Stimulated activated naive CD8-positive, alpha-beta T cell treated with anti-CD3 and anti-CD28 coated beads, Interleukin-15, Interleukin-2, amounts not matched to agents 100 U/mL and 50 U/mL, for 24 hours (primary cell): ENCODE measurements at regions not wholly inside any gene's neighbourhood (a gene's known extent, or its start where the extent isn't known, plus 50 kb on each side); places are given as distances from the start of the nearest gene placed in this dataset.

Experiments used
- ATAC-seq: fragments of 150-1000 bp; cut with Tn5 transposase; one replicate; pipeline ENCODE4 v1.10.0; 2021
- DNase-seq: peaks from one replicate; pipeline ENCODE4 v3.0.0; 2021

GRCh38 chr10:4775808-4776207, 50.2 kb upstream of the AKR1E2 start:
- DNase-seq (no peak), ATAC-seq (peak; percentile 69)

- DNase-seq (no peak), ATAC-seq (no peak)
These were observed 53.8 kb upstream of the AKR1E2 start for GRCh38 chr10:4772202-4772570.

DNA sequence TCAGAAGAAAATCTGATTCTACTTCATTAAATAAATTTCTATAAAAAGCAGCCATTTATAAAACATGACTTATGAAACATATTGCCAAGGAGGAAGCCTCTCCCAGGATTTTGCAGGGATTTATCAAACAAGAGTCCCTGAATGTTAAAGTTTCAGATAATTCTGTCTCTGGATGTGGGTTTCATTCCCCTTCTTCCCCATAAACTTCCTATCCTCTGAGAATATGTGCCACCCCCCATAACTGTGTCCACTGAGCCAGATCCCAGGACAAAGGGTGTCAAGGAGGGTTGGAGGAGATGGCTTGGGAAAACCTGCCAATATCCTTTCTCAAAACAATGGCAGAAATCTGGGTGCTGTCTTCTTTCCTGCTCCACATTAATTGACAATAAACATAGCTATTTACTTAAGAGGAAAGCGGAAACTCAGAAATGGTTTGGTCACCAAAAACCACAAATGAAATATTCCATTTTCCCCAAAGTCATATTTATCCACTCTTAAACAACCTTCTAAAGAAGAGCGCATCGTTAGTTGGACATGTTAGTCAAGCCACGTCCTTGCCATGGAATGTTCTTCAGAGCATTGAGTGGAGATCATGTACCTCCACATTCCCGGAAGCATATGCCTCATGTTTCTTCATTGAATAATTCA, 54.3 kb upstream of the AKR1E2 start:
- DNase-seq = no peak
- ATAC-seq = no peak

GRCh38 chr10:4770801-4771553, 55.0 kb upstream of the AKR1E2 start:
- ATAC-seq (no peak), DNase-seq (no peak)

DNA sequence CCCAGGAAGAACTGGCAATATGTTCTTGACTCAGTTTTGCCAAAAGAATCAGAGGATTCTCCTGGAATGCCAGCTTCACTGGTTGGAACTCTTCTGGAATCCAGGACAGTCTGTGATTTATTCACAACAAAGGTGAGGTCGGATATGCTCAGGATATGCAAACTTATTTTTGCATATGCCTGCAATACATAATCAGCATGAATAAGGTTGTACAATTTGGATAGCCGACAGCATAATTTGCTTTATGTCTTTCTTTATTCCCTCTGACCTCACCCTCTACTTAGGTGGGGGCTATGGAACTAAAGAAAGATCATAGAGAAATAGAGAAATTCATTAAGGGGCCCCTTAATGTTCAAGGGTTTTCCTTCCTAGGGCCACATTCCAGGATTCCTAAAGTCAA, 57.6 kb upstream of the AKR1E2 start:
- no peak for DNase-seq
- no peak for ATAC-seq

GRCh38 chr10:4767033-4767814, 58.8 kb upstream of the AKR1E2 start:
- DNase-seq = no peak
- no peak for ATAC-seq

DNA sequence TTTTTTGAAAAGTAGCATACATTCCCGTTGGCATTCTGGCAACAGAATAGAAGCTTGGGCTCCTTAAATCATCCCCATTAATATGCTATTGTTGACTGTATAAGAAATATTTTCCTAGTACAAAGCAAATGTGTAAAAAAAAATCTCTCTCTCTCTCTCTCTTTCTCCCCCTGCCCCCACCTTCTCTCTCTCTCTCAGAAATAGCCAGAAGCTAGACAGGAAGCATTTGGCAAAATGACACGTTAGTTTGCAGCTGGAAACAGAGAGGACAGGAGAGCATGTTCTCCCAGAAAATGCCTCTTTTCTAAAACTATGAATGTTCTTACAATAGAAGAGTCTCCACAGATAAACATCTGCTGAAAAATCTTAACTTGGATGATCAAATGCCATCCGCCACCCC, 59.6 kb upstream of the AKR1E2 start:
- DNase-seq = no peak
- no peak for ATAC-seq

GRCh38 chr10:4765428-4765827, 60.6 kb upstream of the AKR1E2 start:
- ATAC-seq (no peak), DNase-seq (no peak)

DNA sequence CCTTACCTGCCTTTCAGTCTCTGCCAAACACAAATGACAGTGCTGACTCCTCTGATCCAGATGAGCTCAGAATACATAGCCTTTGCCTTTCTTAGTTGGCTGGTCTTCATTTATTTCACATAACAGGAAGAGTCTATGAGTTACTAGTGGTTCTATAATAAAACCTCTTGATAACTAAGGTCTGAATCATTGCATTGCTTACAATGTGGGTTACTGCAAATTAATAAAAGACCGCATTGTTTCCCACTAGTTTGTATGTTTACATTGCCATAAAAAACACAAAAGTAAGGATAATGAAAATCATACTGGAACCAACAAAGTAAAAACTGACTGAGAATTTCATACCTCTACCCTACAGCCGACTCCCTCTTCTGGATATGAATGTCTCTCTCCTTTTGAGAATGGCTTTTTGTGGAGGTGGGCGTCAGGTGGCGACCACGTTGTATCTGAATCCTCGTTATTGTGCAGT, 62.0 kb upstream of the AKR1E2 start:
- ATAC-seq = no peak
- DNase-seq = no peak

GRCh38 chr10:4763513-4763912, 62.5 kb upstream of the AKR1E2 start:
- DNase-seq = no peak
- ATAC-seq = no peak

DNA sequence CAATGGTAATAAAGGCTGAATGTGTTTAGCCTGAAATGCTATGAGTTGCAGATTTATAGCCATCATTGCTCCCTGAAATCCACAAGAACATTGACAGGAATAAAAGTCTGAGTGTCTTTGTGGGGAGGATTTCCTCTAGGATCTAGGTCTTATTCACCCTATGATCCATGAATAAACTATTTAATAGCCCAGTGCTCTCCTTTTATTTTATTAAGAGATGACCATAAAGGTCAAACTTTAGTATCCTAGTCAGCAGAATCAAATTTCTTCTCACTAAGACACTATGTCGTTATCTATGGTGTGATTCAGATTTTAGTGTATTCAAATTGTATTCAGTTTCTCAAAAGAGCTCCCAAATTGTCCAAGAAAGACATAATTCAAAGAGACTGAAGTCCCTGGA, 67.8 kb upstream of the AKR1E2 start:
- DNase-seq = no peak
- no peak for ATAC-seq

DNA sequence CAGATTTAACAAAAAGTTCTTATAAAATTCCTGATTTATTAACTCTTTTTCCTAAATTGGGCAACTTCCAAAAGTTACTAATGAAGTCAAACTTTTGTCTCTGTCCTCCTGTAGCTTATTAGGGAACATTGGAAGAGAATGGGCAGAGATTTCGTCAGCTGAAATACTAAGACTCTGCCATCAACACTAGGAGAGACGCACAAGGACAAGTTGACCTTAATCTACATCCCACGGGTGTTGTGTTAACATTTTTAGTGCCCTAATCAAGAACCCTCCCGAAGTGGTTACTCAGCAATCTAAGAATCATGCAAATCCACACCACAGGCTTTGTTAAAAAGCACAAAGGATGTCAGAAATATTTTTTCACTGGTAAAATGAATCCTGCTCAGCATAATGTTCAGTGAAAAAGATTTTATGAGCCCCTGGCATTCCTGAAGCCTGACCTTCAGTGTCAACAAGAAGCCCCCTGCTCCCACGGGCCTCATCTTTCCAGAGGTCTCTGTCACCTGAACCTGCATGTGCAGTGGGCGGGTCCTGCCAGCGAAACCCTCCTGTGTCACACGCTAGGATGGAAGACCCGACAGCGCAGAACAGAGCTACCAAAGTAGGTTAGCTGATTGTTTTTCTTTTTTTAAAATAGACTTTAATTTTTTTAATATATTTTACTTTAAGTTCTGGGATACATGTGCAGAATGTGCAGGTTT, 70.6 kb upstream of the AKR1E2 start:
- ATAC-seq (no peak), DNase-seq (no peak)

- ATAC-seq = no peak
These were observed 71.9 kb upstream of the AKR1E2 start for GRCh38 chr10:4754143-4754542.

GRCh38 chr10:4751211-4751610, 74.8 kb upstream of the AKR1E2 start:
- no peak for DNase-seq
- no peak for ATAC-seq

More at GRCh38 chr10:4754143-4754542, 71.9 kb upstream of the AKR1E2 start:
- no peak for DNase-seq

GRCh38 chr10:4749271-4749574, 76.8 kb upstream of the AKR1E2 start:
- ATAC-seq (no peak), DNase-seq (no peak)

DNA sequence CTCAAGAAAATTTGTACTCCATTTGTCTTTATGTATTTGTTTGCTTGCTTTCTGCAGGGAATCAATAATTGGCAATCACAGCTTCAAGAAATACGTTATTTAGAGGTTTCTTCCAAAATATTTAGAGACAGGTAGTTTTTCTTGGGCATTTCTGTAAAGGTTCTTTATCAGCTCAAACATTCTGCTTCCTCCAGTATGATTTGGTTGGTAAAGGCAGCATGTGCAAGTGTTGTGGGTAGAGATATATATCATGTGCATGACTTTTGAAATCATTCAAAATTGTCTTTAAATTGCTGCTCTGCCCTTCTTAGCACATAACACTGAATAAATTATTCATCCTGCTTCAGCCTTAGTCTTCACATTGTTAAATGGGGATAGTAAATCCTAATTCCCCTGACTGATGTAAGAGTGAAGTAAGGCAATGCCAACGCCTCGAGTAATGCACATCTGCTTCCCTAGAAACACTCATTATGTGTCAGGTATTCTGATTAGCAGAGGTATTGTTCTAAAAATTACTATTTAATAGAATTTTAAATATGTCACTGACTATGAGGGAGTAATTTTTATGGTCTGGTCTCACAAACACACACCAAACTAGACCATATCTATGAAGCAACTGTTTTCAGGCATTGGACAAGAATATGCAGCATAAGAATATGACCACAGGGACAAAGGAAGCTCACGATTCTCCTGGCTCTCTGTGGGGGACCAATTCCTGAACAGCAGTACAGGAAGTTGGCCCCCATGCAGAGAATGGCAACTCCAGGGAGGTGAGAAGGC, 77.3 kb upstream of the AKR1E2 start:
- DNase-seq (no peak), ATAC-seq (no peak)

DNA sequence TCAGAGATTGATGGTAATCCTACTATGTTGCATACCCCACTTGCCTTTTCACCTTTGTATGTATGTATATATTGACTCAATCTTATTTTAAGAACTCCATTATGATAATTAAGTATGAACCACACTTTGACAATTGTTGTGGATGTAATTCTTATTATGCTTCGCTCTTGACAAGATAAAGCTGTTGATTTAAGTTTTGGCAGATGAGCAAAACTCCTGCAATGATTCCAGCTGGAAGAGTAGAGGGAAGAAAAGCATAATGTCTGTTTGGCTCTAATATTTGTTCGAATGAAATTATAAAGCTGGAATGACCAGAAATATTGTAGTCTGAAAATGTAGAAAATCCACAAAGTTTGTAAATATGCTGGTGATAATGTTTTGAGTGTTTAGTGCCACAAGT, 83.8 kb upstream of the AKR1E2 start:
- no peak for ATAC-seq
- DNase-seq = no peak

GRCh38 chr10:4740471-4740870, 85.5 kb upstream of the AKR1E2 start:
- ATAC-seq (no peak), DNase-seq (no peak)

GRCh38 chr10:4736608-4737007, 89.4 kb upstream of the AKR1E2 start:
- DNase-seq (no peak), ATAC-seq (no peak)

DNA sequence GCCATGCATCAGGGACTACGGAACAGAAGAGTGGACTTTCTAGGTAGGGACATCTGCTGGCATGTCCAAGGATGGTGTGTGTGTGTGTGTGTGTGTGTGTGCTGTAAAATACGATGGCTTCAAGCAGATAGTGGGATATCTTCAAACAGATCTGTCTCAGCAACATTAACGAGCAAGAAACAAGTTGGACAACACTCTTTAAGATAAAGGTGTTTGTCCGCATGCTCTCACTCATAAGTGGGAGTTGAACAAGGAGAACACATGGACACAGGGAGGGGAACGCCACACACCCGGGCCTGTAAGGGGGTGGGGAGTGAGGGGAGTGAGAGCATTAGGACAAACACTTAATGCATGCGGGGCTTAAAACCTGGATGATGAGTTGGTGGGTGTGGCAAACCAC, 89.8 kb upstream of the AKR1E2 start:
- DNase-seq = no peak
- ATAC-seq = no peak

DNA sequence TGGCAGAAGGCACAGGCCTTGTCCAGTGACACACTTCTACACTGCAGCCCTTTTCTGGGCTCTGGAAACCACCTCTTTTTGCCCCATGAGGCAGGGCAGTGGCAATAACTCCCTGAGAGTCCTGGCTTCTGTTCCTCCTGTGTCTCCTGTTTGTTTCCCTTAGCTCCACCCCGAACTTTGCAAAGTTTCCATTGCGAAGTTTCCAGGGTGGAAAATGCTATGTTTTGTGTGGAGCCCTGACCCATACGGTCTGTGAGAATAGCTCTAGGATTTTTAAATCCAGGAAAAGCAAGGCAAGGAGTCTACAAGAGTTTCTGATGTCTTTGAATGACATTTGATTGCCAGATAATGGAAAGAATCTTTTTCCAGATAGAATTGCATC, 92.2 kb upstream of the AKR1E2 start:
- ATAC-seq (no peak), DNase-seq (no peak)
